ENCODE measurements at regions not wholly inside any gene's neighbourhood (a gene's known extent, or its start where the extent isn't known, plus 50 kb on each side); places are given as distances from the start of the nearest gene placed in this dataset.

DNA sequence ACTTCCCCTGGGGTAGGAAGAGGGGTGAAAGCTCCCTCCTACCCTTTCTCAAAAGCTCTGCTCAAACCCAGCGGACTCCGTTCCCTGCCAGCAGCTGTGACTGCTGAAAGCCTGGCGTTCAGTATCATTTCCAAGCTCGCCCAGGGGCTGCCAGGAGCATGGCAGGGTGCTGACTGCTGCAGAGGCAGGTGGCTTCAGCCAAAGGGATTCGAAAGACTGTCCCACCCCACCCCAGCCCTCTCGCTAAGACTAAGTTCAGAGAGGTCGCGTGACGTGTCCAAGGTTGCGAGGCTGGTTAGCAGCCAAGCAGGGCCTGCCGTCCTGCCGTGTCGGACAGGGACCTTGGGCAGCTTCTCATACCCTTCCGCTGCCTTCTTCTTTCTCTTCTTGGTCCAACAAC, 72.3 kb upstream of the RAB12 start:
- FAIRE-seq (no peak), DNase-seq (ENCODE audit: low read depth, low spot score) (no peak)
- CTCF ChIA-PET, result no interaction called here
- no peak overlapping the region for H2AFZ ChIP-seq (ENCODE audit: low read depth, low read length)
- H3K79me2 ChIP-seq (ENCODE audit: control insufficient read depth, insufficient read depth, low read length), result no peaks in the 10 kb centered on the region
- no peaks in the 10 kb centered on the region for H3K27me3 ChIP-seq (ENCODE audit: control insufficient read depth in 2 of 2, insufficient read depth in 2 of 2, low read length in 2 of 2)
- no peaks in the 10 kb centered on the region for H4K20me1 ChIP-seq (replicated peaks; ENCODE audit: control insufficient read depth, extremely low read depth, insufficient read depth, low read length)
- intact Hi-C loops (cut with micrococcal nuclease), result no loop called here
- H3K36me3 ChIP-seq (ENCODE audit: control insufficient read depth in 2 of 2, extremely low read depth in 1 of 2, insufficient read depth in 2 of 2, low read length in 2 of 2), result no peaks in the 10 kb centered on the region
- no peak overlapping the region for H3K9ac ChIP-seq (replicated peaks; ENCODE audit: extremely low read depth, insufficient read depth, low read length)
- H3K9me1 ChIP-seq (replicated peaks; ENCODE audit: control insufficient read depth, extremely low read depth, insufficient read depth, low read length), result no peaks in the 10 kb centered on the region
- no peak overlapping the region for H3K4me3 ChIP-seq (replicated peaks in 1 of 3; ENCODE audit: insufficient read depth in 1 of 3, low read depth in 1 of 3, low read length in 3 of 3)
- TF ChIP-seq POLR2AphosphoS5 (IDR thresholded peaks at IDR 0.05; ENCODE audit: insufficient read depth, low read depth, low read length) (no peak), POLR2A (IDR thresholded peaks at IDR 0.05; ENCODE audit: low read depth, low read length) (no peak), EZH2 (IDR thresholded peaks at IDR 0.05; ENCODE audit: borderline replicate concordance, low read depth, low read length, severe bottlenecking) (no peak), GATA2 (IDR thresholded peaks at IDR 0.05; ENCODE audit: insufficient read depth, insufficient read length, low read depth, low read length) (no peak), FOS (IDR thresholded peaks at IDR 0.05; ENCODE audit: borderline replicate concordance, insufficient read depth, low read length) (no peak), JUN (IDR thresholded peaks at IDR 0.05; ENCODE audit: borderline replicate concordance, insufficient read depth, insufficient read length, low read depth) (no peak)
- TF ChIP-seq, protein P1, sequence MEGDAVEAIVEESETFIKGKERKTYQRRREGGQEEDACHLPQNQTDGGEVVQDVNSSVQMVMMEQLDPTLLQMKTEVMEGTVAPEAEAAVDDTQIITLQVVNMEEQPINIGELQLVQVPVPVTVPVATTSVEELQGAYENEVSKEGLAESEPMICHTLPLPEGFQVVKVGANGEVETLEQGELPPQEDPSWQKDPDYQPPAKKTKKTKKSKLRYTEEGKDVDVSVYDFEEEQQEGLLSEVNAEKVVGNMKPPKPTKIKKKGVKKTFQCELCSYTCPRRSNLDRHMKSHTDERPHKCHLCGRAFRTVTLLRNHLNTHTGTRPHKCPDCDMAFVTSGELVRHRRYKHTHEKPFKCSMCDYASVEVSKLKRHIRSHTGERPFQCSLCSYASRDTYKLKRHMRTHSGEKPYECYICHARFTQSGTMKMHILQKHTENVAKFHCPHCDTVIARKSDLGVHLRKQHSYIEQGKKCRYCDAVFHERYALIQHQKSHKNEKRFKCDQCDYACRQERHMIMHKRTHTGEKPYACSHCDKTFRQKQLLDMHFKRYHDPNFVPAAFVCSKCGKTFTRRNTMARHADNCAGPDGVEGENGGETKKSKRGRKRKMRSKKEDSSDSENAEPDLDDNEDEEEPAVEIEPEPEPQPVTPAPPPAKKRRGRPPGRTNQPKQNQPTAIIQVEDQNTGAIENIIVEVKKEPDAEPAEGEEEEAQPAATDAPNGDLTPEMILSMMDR (IDR thresholded peaks at IDR 0.05; ENCODE audit: extremely low read depth in 1 of 2, insufficient read depth in 1 of 2, low read depth in 1 of 2, low read length in 2 of 2), result no peak
- POLR2A ChIA-PET, result no interaction called here
- H3K4me1 ChIP-seq (ENCODE audit: control insufficient read depth, extremely low read depth, insufficient read depth, low read length), result no peaks in the 10 kb centered on the region
- no peaks in the 10 kb centered on the region for H3K9me3 ChIP-seq (replicated peaks; ENCODE audit: control insufficient read depth, insufficient read depth, low read length)
- dilution Hi-C loops (cut with MboI; ENCODE audit: extremely low pct_ligation_motif_present, low sequenced_read_pairs), result no loop called here
- no peak overlapping the region for H3K4me2 ChIP-seq (ENCODE audit: insufficient read depth, low read length)
- H3K27ac ChIP-seq (ENCODE audit: insufficient read depth, low read depth, low read length), result no peak overlapping the region
- no TSS peak for BruUV-seq (replicated peaks)

DNA sequence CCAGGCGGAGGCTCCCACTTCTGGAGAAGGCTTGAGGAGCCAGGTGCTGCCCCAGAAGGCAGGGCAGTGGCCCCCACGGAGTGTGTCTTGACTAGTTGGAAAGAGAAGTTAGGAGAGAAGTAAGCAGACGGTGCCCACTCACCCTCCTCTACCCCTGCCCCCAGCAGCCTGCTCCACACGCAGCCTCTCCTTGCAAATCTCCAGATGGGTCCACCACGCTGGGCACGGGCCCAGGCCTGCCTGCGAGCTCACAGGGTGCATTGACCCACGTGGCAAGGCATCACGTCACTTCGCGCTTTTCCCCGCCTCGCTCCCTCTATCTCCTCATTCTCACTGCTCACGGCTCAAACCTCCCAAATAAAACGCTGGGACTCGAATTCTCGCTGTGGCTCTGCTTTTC, 71.8 kb upstream of the RAB12 start:
- BruUV-seq (replicated peaks), result no TSS peak
- TF ChIP-seq, protein P2, sequence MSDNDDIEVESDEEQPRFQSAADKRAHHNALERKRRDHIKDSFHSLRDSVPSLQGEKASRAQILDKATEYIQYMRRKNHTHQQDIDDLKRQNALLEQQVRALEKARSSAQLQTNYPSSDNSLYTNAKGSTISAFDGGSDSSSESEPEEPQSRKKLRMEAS (IDR thresholded peaks at IDR 0.05; ENCODE audit: insufficient read depth, insufficient read length), result no peak
- TF ChIP-seq GATA2 (IDR thresholded peaks at IDR 0.05; ENCODE audit: insufficient read depth, insufficient read length, low read depth, low read length) (no peak), MYC (IDR thresholded peaks at IDR 0.05; ENCODE audit: low read depth, low read length) (no peak), EZH2 (IDR thresholded peaks at IDR 0.05; ENCODE audit: borderline replicate concordance, low read depth, low read length, severe bottlenecking) (no peak), FOS (IDR thresholded peaks at IDR 0.05; ENCODE audit: borderline replicate concordance, insufficient read depth, low read length) (no peak), POLR2AphosphoS5 (IDR thresholded peaks at IDR 0.05; ENCODE audit: insufficient read depth, low read depth, low read length) (no peak), POLR2A (IDR thresholded peaks at IDR 0.05; ENCODE audit: low read depth, low read length) (no peak)
- TF ChIP-seq, protein P1 (IDR thresholded peaks at IDR 0.05; ENCODE audit: extremely low read depth in 1 of 2, insufficient read depth in 1 of 2, low read depth in 1 of 2, low read length in 2 of 2), result no peak
- H3K27me3 ChIP-seq (ENCODE audit: control insufficient read depth in 2 of 2, insufficient read depth in 2 of 2, low read length in 2 of 2), result no peaks in the 10 kb centered on the region
- H3K9me1 ChIP-seq (replicated peaks; ENCODE audit: control insufficient read depth, extremely low read depth, insufficient read depth, low read length), result no peaks in the 10 kb centered on the region
- intact Hi-C loops (cut with micrococcal nuclease), result no loop called here
- H3K4me3 ChIP-seq (replicated peaks in 1 of 3; ENCODE audit: insufficient read depth in 1 of 3, low read depth in 1 of 3, low read length in 3 of 3), result no peak overlapping the region
- CTCF ChIA-PET, result no interaction called here
- H2AFZ ChIP-seq (ENCODE audit: low read depth, low read length), result no peak overlapping the region
- no peaks in the 10 kb centered on the region for H3K4me1 ChIP-seq (ENCODE audit: control insufficient read depth, extremely low read depth, insufficient read depth, low read length)
- dilution Hi-C loops (cut with MboI; ENCODE audit: extremely low pct_ligation_motif_present, low sequenced_read_pairs), result no loop called here
- no peaks in the 10 kb centered on the region for H3K9me3 ChIP-seq (replicated peaks; ENCODE audit: control insufficient read depth, insufficient read depth, low read length)
- no peaks in the 10 kb centered on the region for H4K20me1 ChIP-seq (replicated peaks; ENCODE audit: control insufficient read depth, extremely low read depth, insufficient read depth, low read length)
- no peak overlapping the region for H3K4me2 ChIP-seq (ENCODE audit: insufficient read depth, low read length)
- H3K79me2 ChIP-seq (ENCODE audit: control insufficient read depth, insufficient read depth, low read length), result no peaks in the 10 kb centered on the region
- POLR2A ChIA-PET, result no interaction called here
- no peak overlapping the region for H3K27ac ChIP-seq (ENCODE audit: insufficient read depth, low read depth, low read length)
- DNase-seq (ENCODE audit: low read depth, low spot score) (no peak), FAIRE-seq (no peak)
- no peak overlapping the region for H3K9ac ChIP-seq (replicated peaks; ENCODE audit: extremely low read depth, insufficient read depth, low read length)
- no peaks in the 10 kb centered on the region for H3K36me3 ChIP-seq (ENCODE audit: control insufficient read depth in 2 of 2, extremely low read depth in 1 of 2, insufficient read depth in 2 of 2, low read length in 2 of 2)
